Activated T-cell treated with anti-CD3 and anti-CD28 coated beads, Interleukin-2, amount 50 U/mL, for 48 hours (primary cell): ENCODE measurements at regions not wholly inside any gene's neighbourhood (a gene's known extent, or its start where the extent isn't known, plus 50 kb on each side); places are given as distances from the start of the nearest gene placed in this dataset.
"Not testable (repeated sequence)": the region's sequence is repeated elsewhere in the genome, so short reads cannot be mapped to it uniquely, and the experiment has no call there.

Source experiments
- DNase-seq, 2 experiments: peaks; one replicate each; pipeline ENCODE4 v3.0.0-alpha.2; 2020

DNA sequence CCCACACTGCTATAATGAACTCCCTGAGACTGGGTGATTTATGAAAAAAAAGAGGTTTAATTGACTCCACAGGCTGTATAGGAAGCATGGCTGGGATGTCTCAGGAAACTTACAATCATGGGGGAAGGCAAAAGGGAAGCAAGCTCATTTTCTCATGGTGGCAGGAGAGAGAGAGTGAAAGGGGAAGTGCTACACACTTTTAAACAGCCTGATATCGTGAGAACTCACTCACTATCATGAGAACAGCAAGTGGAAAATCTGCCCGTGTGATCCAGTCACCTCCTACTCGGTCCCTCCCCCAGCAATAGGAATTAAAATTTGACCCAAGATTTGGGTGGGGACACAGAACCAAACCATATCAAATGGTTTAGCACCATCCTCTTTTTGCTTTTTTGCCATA, 116.6 kb upstream of the CEP162 start:
- no peak for DNase-seq

DNA sequence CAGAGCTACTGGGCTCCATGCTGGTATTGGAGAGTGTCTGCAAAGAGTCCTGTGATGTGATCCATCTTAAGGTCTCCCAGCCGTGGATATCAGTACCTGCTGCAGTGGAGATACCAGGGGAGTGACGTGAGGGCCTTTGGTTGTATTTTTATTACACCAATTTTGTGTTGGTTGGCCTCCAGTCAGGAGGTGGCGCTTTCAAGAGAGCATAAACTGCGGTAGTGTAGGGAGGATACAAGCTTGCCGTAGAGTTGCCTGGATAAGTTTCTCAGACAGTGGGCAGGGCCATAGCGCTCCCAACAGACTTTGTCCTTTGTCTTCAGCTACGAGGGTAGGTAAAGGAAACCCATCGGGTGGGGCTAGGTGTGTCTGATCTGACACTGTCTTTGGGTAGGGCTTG, 113.0 kb upstream of the CEP162 start:
- DNase-seq = no peak

DNA sequence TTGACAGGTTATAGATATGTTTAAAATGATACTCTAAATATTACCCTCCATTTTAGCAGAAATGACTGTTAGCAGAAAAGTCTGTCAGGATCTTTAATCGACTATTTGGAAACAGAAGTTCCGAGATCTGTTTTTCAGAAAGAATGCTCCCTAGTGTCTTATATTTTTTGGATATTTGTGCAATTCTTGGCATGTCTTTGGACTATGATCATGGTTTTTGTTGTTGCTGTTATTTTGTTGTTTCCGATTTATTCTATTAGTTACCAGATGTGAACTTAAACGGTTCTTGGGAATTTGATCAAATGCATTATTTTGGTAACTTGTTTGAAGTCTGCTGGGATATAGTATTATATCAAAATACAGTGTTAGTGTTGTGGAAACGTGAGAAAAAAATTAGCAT, 106.4 kb upstream of the CEP162 start:
- DNase-seq = no peak

- DNase-seq = no peak
Observed at GRCh38 chr6:84332139-84333034, 104.9 kb upstream of the CEP162 start.

DNA sequence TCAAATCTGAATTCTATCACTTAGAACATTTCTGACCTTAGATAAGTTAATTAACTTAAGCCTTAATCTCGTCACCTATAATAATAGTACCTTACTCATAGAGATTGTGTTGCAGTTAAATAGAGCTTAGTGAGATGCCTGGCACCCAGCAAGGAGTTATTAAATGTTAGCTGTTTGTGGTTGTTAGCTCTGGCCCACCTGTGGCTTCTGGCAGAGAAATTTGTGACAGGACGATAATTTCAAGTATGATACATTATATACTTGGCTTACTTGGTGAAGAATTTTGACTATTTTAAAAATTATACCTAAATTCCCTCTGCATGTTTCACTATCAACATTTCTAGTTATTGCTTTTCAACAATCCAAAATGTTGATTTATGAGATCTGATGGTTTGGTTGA, 102.9 kb upstream of the CEP162 start:
- no peak for DNase-seq

DNA sequence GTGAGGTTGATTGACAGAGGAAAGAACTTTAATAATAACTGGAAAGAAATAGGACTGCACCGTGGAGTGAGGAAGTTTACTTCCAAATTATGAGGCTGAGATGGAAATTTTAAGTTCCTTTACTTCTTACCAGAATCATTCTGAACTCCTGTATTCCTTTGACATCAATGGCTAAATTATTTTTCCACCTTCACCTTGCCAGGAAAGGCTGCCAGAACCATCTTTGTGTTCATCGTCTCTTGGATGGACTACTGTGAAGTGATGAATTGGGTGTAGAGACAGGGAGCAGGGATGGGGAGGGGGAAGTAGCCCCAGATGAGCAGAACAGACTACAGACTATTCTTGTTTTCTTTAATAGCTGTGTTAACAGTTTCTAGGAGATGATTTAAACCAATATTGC, 102.1 kb upstream of the CEP162 start:
- no peak for DNase-seq

DNA sequence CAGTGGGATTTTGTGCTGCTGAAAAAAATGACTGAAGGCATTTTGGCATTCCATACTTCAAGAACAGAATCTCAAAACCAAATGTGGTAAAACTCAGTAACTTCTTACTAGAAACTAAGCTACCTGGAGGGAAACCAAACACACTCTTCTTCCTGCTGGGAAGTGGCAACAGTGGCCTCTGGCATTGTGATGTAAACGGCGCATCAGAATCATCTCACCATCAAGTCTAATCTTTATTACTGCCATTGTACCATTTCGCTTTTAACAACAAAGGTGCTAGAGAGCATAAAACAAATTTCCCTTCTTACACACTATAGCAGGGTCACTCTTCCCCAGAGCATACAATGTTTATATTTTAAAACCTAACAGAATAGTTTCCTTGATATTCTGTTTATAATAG, 101.6 kb upstream of the CEP162 start:
- DNase-seq = no peak

GRCh38 chr6:84317463-84317862, 90.0 kb upstream of the CEP162 start:
- no peak for DNase-seq

- DNase-seq = no peak
Observed at GRCh38 chr6:84314377-84314898, 87.0 kb upstream of the CEP162 start.

DNA sequence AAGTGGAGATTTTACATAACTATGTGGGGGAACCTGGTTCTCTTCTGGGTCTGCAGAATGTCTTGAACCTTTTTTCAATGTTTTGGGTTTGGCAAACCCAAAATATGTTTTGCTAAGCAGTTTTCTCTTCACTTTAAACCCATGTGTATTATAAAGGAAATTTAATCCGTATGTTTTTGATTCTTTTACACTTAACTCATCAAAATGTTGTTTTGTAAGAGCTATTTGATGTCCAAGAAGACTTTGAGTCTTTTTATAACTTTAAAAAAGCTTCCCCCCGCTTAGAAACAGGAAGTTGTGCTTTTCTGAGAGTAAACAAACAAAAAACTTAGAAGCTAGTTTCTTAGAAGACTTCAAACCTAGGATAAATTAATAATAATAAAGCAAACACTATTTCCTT, 81.9 kb upstream of the CEP162 start:
- DNase-seq = no peak

DNA sequence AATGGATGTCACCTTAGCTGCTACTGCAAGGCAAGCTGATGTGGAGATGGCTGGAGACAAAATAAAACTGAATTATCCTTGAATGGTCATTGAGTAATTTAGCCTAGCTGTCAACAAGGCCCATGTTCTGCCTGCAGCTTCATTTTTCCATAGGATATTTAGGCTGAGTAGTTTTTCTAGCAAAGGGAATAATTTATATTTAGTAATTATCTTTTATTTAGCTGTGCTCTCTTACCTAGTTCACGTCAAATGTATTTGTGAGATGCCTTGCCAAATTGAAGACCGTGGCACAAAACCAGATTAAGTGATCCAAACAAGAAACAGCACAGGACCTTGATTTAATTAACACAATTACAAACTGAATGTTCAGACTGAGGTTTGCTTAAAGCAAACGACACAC, 77.4 kb upstream of the CEP162 start:
- no peak for DNase-seq

- not testable (repeated sequence) for DNase-seq
Observed at GRCh38 chr6:84291033-84291432, 63.6 kb upstream of the CEP162 start.

GRCh38 chr6:84284428-84285049, 57.1 kb upstream of the CEP162 start:
- no peak for DNase-seq

- no peak for DNase-seq
Observed at GRCh38 chr6:84282550-84282949, 55.1 kb upstream of the CEP162 start.

- no peak for DNase-seq
Observed at GRCh38 chr6:84280639-84281038, 53.2 kb upstream of the CEP162 start.

GRCh38 chr6:84280030-84280429, 52.6 kb upstream of the CEP162 start:
- no peak for DNase-seq

DNA sequence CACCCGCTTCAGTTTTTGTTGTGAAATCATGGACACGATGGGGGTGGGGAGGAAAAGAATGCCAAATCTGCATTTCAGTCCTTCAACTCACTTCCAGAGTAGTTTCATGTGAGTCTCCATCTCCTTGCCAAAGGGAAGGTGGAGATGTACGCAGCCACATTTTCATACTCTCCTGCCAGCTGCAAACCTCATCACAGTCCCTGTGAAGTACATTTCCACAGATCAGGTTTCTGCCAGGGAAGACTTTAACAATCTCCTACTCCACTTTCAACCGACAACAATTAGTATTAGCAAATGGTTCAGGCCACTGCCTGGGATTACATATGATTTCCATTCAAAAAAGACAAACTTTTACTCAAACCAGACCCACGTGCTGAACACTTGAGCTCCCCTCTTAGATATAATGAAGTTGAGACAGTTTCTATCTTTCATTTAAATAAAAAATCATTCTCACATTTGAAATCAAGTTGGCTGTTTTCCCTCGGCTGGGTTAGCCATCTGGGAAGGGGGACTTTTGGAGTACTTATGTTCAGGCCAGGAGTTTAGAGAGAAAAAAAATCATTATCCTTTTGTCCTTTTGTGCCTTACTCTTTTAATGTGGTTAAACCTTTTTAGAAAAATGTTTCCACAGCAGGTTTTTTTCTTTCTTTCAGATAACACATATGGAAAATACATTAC, 51.0 kb upstream of the CEP162 start:
- DNase-seq = no peak
